T-cell (primary cell): ENCODE measurements at regions not wholly inside any gene's neighbourhood (a gene's known extent, or its start where the extent isn't known, plus 50 kb on each side); places are given as distances from the start of the nearest gene placed in this dataset.

Experiments used
- ATAC-seq, 4 experiments: fragments of 200-7000 bp in 3 of 4; fragments of 150-1000 bp in 1 of 4; cut with Tn5 transposase; replicated peaks in 1 of 4; 1 replicate in 3 of 4; 2 replicates in 1 of 4; pipeline ENCODE4 v1.10.0; 2021; ENCODE audit warnings: moderate library complexity in 3 of 4, mild to moderate bottlenecking in 2 of 4, moderate number of reproducible peaks in 1 of 4
- CTCF ChIA-PET, 2 donors: fragments of 300-600 bp; sonication (Branson Sonifier 250); formaldehyde crosslinking; loops; one replicate each; lab custom pipeline; 2022; ENCODE audit warnings: antibody characterized with exemption in 2 of 2; lab: Charles Lee
- POLR2A ChIA-PET, 2 donors: fragments of 300-600 bp; sonication (Branson Sonifier 250); formaldehyde crosslinking; loops; one replicate each; lab custom pipeline; 2022; ENCODE audit warnings: antibody characterized with exemption in 2 of 2; lab: Charles Lee
- DNase-seq, 35 experiments: peaks; one replicate each; pipeline versions ENCODE4 v3.0.0 to v3.0.0-alpha.2; 2013 to 2023
- H3K27ac ChIP-seq: one replicate; pipeline ENCODE4 v1.5.1; 2013; ENCODE audit warnings: low read length
- H3K27me3 ChIP-seq, 2 experiments: replicated peaks in 1 of 2; 1 replicate in 1 of 2; 2 replicates in 1 of 2; pipeline versions ENCODE4 v1.6.1 to v1.7.0; 2013; ENCODE audit warnings: low read length in 1 of 2, mixed read lengths in 1 of 2; ENCODE audit not compliant: control insufficient read depth in 2 of 2, insufficient read depth in 2 of 2; ENCODE audit errors: extremely low read depth in 1 of 2
- H3K36me3 ChIP-seq, 2 donors: 1 replicate in 1 of 2; 2 replicates in 1 of 2; pipeline versions ENCODE4 v1.6.1 to v1.7.0; 2013; ENCODE audit warnings: low read length in 1 of 2; ENCODE audit not compliant: control insufficient read depth in 2 of 2, insufficient read depth in 1 of 2; ENCODE audit errors: extremely low read depth in 1 of 2
- H3K4me1 ChIP-seq, 2 experiments: 1 replicate in 1 of 2; 2 replicates in 1 of 2; pipeline versions ENCODE4 v1.6.1 to v1.7.0; 2013; ENCODE audit warnings: low read length in 2 of 2, mixed read lengths in 1 of 2; ENCODE audit not compliant: insufficient read depth in 2 of 2, control insufficient read depth in 1 of 2; ENCODE audit errors: extremely low read depth in 1 of 2
- H3K4me3 ChIP-seq, 2 donors: 1 replicate in 1 of 2; 2 replicates in 1 of 2; pipeline versions ENCODE4 v1.5.1 to v1.7.0; 2013; ENCODE audit warnings: mild to moderate bottlenecking in 2 of 2, low read length in 1 of 2, moderate library complexity in 1 of 2; ENCODE audit not compliant: control insufficient read depth in 1 of 2; ENCODE audit errors: extremely low read depth in 1 of 2
- H3K9me3 ChIP-seq: 2 replicates; pipeline ENCODE4 v1.7.0; 2013
- H3K27ac Mint-ChIP-seq, 2 donors: one replicate each; pipeline ENCODE4 v1.8.0; 2020 to 2021; ENCODE audit warnings: mild to moderate bottlenecking in 2 of 2, mixed read lengths in 2 of 2
- H3K27me3 Mint-ChIP-seq, 2 donors: one replicate each; pipeline ENCODE4 v1.8.0; 2021 to 2022; ENCODE audit warnings: mixed read lengths in 2 of 2
- H3K36me3 Mint-ChIP-seq: one replicate; pipeline ENCODE4 v1.8.0; 2021; ENCODE audit warnings: mixed read lengths
- H3K4me1 Mint-ChIP-seq, 3 donors: one replicate each; pipeline ENCODE4 v1.8.0; 2020 to 2022; ENCODE audit warnings: mixed read lengths in 3 of 3, mild to moderate bottlenecking in 1 of 3
- H3K4me3 Mint-ChIP-seq, 3 donors: one replicate each; pipeline ENCODE4 v1.8.0; 2020 to 2022; ENCODE audit warnings: mild to moderate bottlenecking in 3 of 3, mixed read lengths in 3 of 3, moderate library complexity in 3 of 3
- H3K9me3 Mint-ChIP-seq, 3 donors: one replicate each; pipeline ENCODE4 v1.8.0; 2020 to 2022; ENCODE audit warnings: mixed read lengths in 3 of 3
- WGBS: methylation state at CpG from one replicate; pipeline ENCODE4 v1.1.5; 2013; ENCODE audit warnings: missing lambda C conversion rate; ENCODE audit not compliant: insufficient coverage; 5-methylcytosine and 5-hydroxymethylcytosine counted together

- WGBS: 14% methylated on average over 1 of the region's 3 CpGs
- no peaks in the 10 kb centered on the region for H3K36me3 Mint-ChIP-seq
Observed at GRCh38 chr12:24608637-24609285, 340.1 kb downstream of the BCAT1 start.

GRCh38 chr12:24608108-24608507 is 340.8 kb downstream of the BCAT1 start:
- Histone ChIP-seq H3K4me1 (no peaks in the 10 kb centered on the region), H3K4me3 (no peak overlapping the region), H3K27ac (no peak overlapping the region), H3K36me3 (no peaks in the 10 kb centered on the region), H3K9me3 (no peaks in the 10 kb centered on the region), H3K27me3 (peaks cover 0 to 3% of the 10 kb centered on the region in 2 experiments)
- H3K4me1 Mint-ChIP-seq: no peaks in the 10 kb centered on the region
- no peaks in the 10 kb centered on the region for H3K36me3 Mint-ChIP-seq
- DNase-seq (no peak), ATAC-seq (no peak)
- 80% methylated on average over 1 of the region's 1 CpG for whole genome bisulfite sequencing
- CTCF ChIA-PET: no interaction called here
- H3K27me3 Mint-ChIP-seq: peaks cover 0 to 3% of the 10 kb centered on the region in 2 donors
- H3K27ac Mint-ChIP-seq: no peak overlapping the region
- H3K4me3 Mint-ChIP-seq: no peak overlapping the region
- POLR2A ChIA-PET: no interaction called here
- H3K9me3 Mint-ChIP-seq: peaks cover 4 to 5% (median 4%) of the 10 kb centered on the region in 3 donors

More at GRCh38 chr12:24608637-24609285, 340.1 kb downstream of the BCAT1 start:
- Mint-ChIP-seq H3K27me3 (peaks cover 0 to 3% of the 10 kb centered on the region in 2 donors), H3K9me3 (peaks cover 0 to 5% (median 4%) of the 10 kb centered on the region in 3 donors), H3K4me3 (no peak overlapping the region), H3K4me1 (no peaks in the 10 kb centered on the region), H3K27ac (no peak overlapping the region)
- ATAC-seq: no peak
- no peaks in the 10 kb centered on the region for H3K9me3 ChIP-seq
- no peak overlapping the region for H3K27ac ChIP-seq
- no peak overlapping the region for H3K4me3 ChIP-seq
- ChIA-PET POLR2A (no interaction called here), CTCF (no interaction called here)
- no peaks in the 10 kb centered on the region for H3K36me3 ChIP-seq
- no peaks in the 10 kb centered on the region for H3K4me1 ChIP-seq
- no peak for DNase-seq
- H3K27me3 ChIP-seq: peaks cover 0 to 3% of the 10 kb centered on the region in 2 experiments

- Mint-ChIP-seq H3K4me1 (no peaks in the 10 kb centered on the region), H3K27ac (no peak overlapping the region), H3K27me3 (peaks cover 0 to 3% of the 10 kb centered on the region in 2 donors), H3K9me3 (peaks cover 4 to 5% (median 4%) of the 10 kb centered on the region in 3 donors), H3K36me3 (no peaks in the 10 kb centered on the region), H3K4me3 (no peak overlapping the region)
- Histone ChIP-seq H3K4me3 (no peak overlapping the region), H3K27ac (no peak overlapping the region), H3K27me3 (no peaks in the 10 kb centered on the region), H3K4me1 (no peaks in the 10 kb centered on the region), H3K36me3 (no peaks in the 10 kb centered on the region), H3K9me3 (no peaks in the 10 kb centered on the region)
- DNase-seq: no peak
- ChIA-PET CTCF (no interaction called here), POLR2A (no interaction called here)
- no peak for ATAC-seq
- no CpG with 5 or more reads among the region's 4 CpGs for whole genome bisulfite sequencing
Observed at GRCh38 chr12:24605916-24606315, 343.0 kb downstream of the BCAT1 start.

DNA sequence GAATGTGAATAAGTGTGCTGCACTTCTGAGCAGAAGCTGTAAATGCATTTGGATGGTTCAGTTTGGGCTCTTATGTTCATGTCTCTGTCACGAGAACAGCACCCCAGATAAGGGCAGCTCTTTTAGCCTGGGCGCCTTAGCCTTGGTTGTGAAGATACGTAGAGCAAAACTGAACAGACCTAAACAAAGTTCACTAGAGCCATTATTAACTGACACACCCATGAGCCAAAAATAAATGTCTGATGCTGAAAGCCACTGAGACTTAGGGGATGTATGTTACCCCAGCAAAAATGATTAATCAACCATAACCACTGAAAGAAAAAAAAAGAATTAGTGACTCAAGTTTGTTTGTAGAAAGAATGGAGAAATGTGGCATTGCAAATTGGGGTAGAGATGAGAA is 343.4 kb downstream of the BCAT1 start:
- POLR2A ChIA-PET: no interaction called here
- Histone ChIP-seq H3K4me1 (no peaks in the 10 kb centered on the region), H3K36me3 (no peaks in the 10 kb centered on the region), H3K4me3 (no peak overlapping the region), H3K27ac (no peak overlapping the region), H3K9me3 (no peaks in the 10 kb centered on the region), H3K27me3 (no peaks in the 10 kb centered on the region)
- CTCF ChIA-PET: no interaction called here
- peaks cover 0 to 1% of the 10 kb centered on the region in 2 donors for H3K27me3 Mint-ChIP-seq
- ATAC-seq (no peak), DNase-seq (no peak)
- H3K4me3 Mint-ChIP-seq: no peak overlapping the region
- WGBS: no CpG with 5 or more reads among the region's 3 CpGs
- H3K36me3 Mint-ChIP-seq: no peaks in the 10 kb centered on the region
- H3K27ac Mint-ChIP-seq: no peak overlapping the region
- peaks cover 2 to 4% (median 3%) of the 10 kb centered on the region in 3 donors for H3K9me3 Mint-ChIP-seq
- no peaks in the 10 kb centered on the region for H3K4me1 Mint-ChIP-seq

- Histone ChIP-seq H3K4me1 (no peaks in the 10 kb centered on the region), H3K27ac (no peak overlapping the region), H3K27me3 (no peaks in the 10 kb centered on the region), H3K9me3 (no peaks in the 10 kb centered on the region), H3K4me3 (no peak overlapping the region), H3K36me3 (no peaks in the 10 kb centered on the region)
- WGBS: no CpG with 5 or more reads among the region's 3 CpGs
- ChIA-PET CTCF (no interaction called here), POLR2A (no interaction called here)
- no peak for DNase-seq
- Mint-ChIP-seq H3K9me3 (peaks cover 0 to 4% (median 0%) of the 10 kb centered on the region in 3 donors), H3K4me3 (no peak overlapping the region), H3K36me3 (no peaks in the 10 kb centered on the region), H3K4me1 (no peaks in the 10 kb centered on the region), H3K27ac (no peak overlapping the region), H3K27me3 (no peaks in the 10 kb centered on the region)
- no peak for ATAC-seq
Observed at GRCh38 chr12:24603371-24603770, 345.5 kb downstream of the BCAT1 start.

- ATAC-seq: no peak
- no peak overlapping the region for H3K4me3 ChIP-seq
Observed at GRCh38 chr12:24600996-24601395, 347.9 kb downstream of the BCAT1 start.

More at GRCh38 chr12:24600996-24601395, 347.9 kb downstream of the BCAT1 start:
- Mint-ChIP-seq H3K9me3 (peaks cover 0 to 4% (median 0%) of the 10 kb centered on the region in 3 donors), H3K4me1 (no peaks in the 10 kb centered on the region), H3K27me3 (no peaks in the 10 kb centered on the region), H3K4me3 (no peak overlapping the region), H3K27ac (no peak overlapping the region), H3K36me3 (no peaks in the 10 kb centered on the region)
- 0% methylated on average over 1 of the region's 1 CpG for WGBS
- CTCF ChIA-PET: no interaction called here
- Histone ChIP-seq H3K36me3 (no peaks in the 10 kb centered on the region), H3K27ac (no peak overlapping the region), H3K4me1 (no peaks in the 10 kb centered on the region), H3K27me3 (no peaks in the 10 kb centered on the region), H3K9me3 (no peaks in the 10 kb centered on the region)
- DNase-seq: no peak
- POLR2A ChIA-PET: no interaction called here
